CD4-positive, alpha-beta memory T cell (primary cell): ENCODE measurements at regions not wholly inside any gene's neighbourhood (a gene's known extent, or its start where the extent isn't known, plus 50 kb on each side); places are given as distances from the start of the nearest gene placed in this dataset.

Experiments
- CTCF ChIA-PET: fragments of 350-600 bp; sonication (Branson Sonifier 250); formaldehyde crosslinking; loops from one replicate; lab custom pipeline; 2021; ENCODE audit warnings: inconsistent platforms; ENCODE audit not compliant: partially characterized antibody; lab: Charles Lee
- POLR2A ChIA-PET: fragments of 350-600 bp; sonication (Branson Sonifier 250); formaldehyde crosslinking; loops from one replicate; lab custom pipeline; 2021; ENCODE audit not compliant: partially characterized antibody; lab: Charles Lee
- DNase-seq, 5 donors: peaks; one replicate each; pipeline versions ENCODE4 v3.0.0 to v3.0.0-alpha.2; 2020 to 2022; ENCODE audit warnings: mixed read lengths in 1 of 5
- H3K27ac ChIP-seq: one replicate; pipeline ENCODE4 v1.7.0; 2013; ENCODE audit warnings: low read depth, low read length
- H3K27me3 ChIP-seq: 2 replicates; pipeline ENCODE4 v1.7.0; 2013; ENCODE audit warnings: mild to moderate bottlenecking, low read length, moderate library complexity; ENCODE audit not compliant: insufficient read depth
- H3K36me3 ChIP-seq: 2 replicates; pipeline ENCODE4 v1.7.0; 2013; ENCODE audit warnings: mild to moderate bottlenecking, low read length, moderate library complexity; ENCODE audit not compliant: insufficient read depth
- H3K4me1 ChIP-seq: 2 replicates; pipeline ENCODE4 v1.7.0; 2013; ENCODE audit warnings: mild to moderate bottlenecking, low read length, moderate library complexity; ENCODE audit not compliant: insufficient read depth
- H3K4me3 ChIP-seq, 2 donors: one replicate each; pipeline ENCODE4 v1.7.0; 2013; ENCODE audit warnings: low read length in 2 of 2, mild to moderate bottlenecking in 1 of 2
- H3K9me3 ChIP-seq, 2 donors: one replicate each; pipeline ENCODE4 v1.7.0; 2013; ENCODE audit warnings: low read length in 2 of 2, control low read depth in 1 of 2; ENCODE audit not compliant: control insufficient read depth in 1 of 2
- H3K27ac Mint-ChIP-seq, 7 donors: one replicate each; pipeline ENCODE4 v1.8.0; 2020 to 2021; ENCODE audit warnings: mixed read lengths in 7 of 7, mild to moderate bottlenecking in 6 of 7, inconsistent platforms in 3 of 7, moderate library complexity in 3 of 7
- H3K27me3 Mint-ChIP-seq, 2 donors: one replicate each; pipeline ENCODE4 v1.8.0; 2020 to 2021; ENCODE audit warnings: mixed read lengths in 2 of 2
- H3K36me3 Mint-ChIP-seq, 2 donors: one replicate each; pipeline ENCODE4 v1.8.0; 2020 to 2021; ENCODE audit warnings: mixed read lengths in 2 of 2, inconsistent platforms in 1 of 2, mild to moderate bottlenecking in 1 of 2
- H3K4me1 Mint-ChIP-seq, 4 donors: one replicate each; pipeline ENCODE4 v1.8.0; 2020 to 2021; ENCODE audit warnings: mixed read lengths in 4 of 4, mild to moderate bottlenecking in 1 of 4
- H3K4me3 Mint-ChIP-seq, 8 donors: one replicate each; pipeline ENCODE4 v1.8.0; 2020 to 2021; ENCODE audit warnings: mixed read lengths in 8 of 8, mild to moderate bottlenecking in 7 of 8, moderate library complexity in 6 of 8, inconsistent platforms in 3 of 8
- H3K9me3 Mint-ChIP-seq, 8 donors: one replicate each; pipeline ENCODE4 v1.8.0; 2020 to 2021; ENCODE audit warnings: mixed read lengths in 8 of 8, mild to moderate bottlenecking in 5 of 8, inconsistent platforms in 3 of 8, moderate library complexity in 1 of 8
- intact Hi-C: fragments of 100-400 bp; cut with micrococcal nuclease; formaldehyde crosslinking; loops from one replicate; pipeline ENCODE4 v1.15.1; 2023

GRCh38 chr1:208448425-208448824 lies 204.2 kb upstream of the PLXNA2 start:
- H3K36me3 ChIP-seq: no peaks in the 10 kb centered on the region
- ChIA-PET POLR2A (no interaction called here), CTCF (no interaction called here)
- intact Hi-C loops: no loop called here
- peaks cover 12 to 13% of the 10 kb centered on the region in 2 donors for H3K27me3 Mint-ChIP-seq
- H3K9me3 Mint-ChIP-seq: peaks cover 0 to 19% (median 6%) of the 10 kb centered on the region in 8 donors
- H3K27ac Mint-ChIP-seq: no peak overlapping the region
- H3K9me3 ChIP-seq: no peaks in the 10 kb centered on the region
- no peak overlapping the region for H3K27ac ChIP-seq
- DNase-seq: no peak
- no peaks in the 10 kb centered on the region for H3K36me3 Mint-ChIP-seq
- no peak overlapping the region for H3K4me3 Mint-ChIP-seq
- no peaks in the 10 kb centered on the region for H3K4me1 ChIP-seq
- no peaks in the 10 kb centered on the region for H3K27me3 ChIP-seq
- H3K4me1 Mint-ChIP-seq: no peaks in the 10 kb centered on the region
- H3K4me3 ChIP-seq: no peak overlapping the region

GRCh38 chr1:208449951-208450350 lies 205.8 kb upstream of the PLXNA2 start:
- POLR2A ChIA-PET: no interaction called here

GRCh38 chr1:208450958-208451357 lies 206.8 kb upstream of the PLXNA2 start:
- CTCF ChIA-PET: no interaction called here
- no peak for DNase-seq
- no peaks in the 10 kb centered on the region for H3K36me3 Mint-ChIP-seq

More at GRCh38 chr1:208449951-208450350, 205.8 kb upstream of the PLXNA2 start:
- H3K9me3 Mint-ChIP-seq: peaks cover 0 to 11% (median 2%) of the 10 kb centered on the region in 8 donors
- Histone ChIP-seq H3K36me3 (no peaks in the 10 kb centered on the region), H3K27ac (no peak overlapping the region), H3K4me1 (no peaks in the 10 kb centered on the region), H3K27me3 (no peaks in the 10 kb centered on the region), H3K4me3 (no peak overlapping the region), H3K9me3 (no peaks in the 10 kb centered on the region)
- DNase-seq: no peak
- H3K4me3 Mint-ChIP-seq: no peak overlapping the region
- H3K27me3 Mint-ChIP-seq: peaks cover 12 to 13% of the 10 kb centered on the region in 2 donors
- intact Hi-C loops: no loop called here
- no peaks in the 10 kb centered on the region for H3K36me3 Mint-ChIP-seq
- no peaks in the 10 kb centered on the region for H3K4me1 Mint-ChIP-seq
- CTCF ChIA-PET: no interaction called here
- H3K27ac Mint-ChIP-seq: no peak overlapping the region

GRCh38 chr1:208455821-208456220 lies 211.6 kb upstream of the PLXNA2 start:
- Mint-ChIP-seq H3K9me3 (peaks cover 0 to 9% (median 3%) of the 10 kb centered on the region in 8 donors), H3K27me3 (peaks cover 1 to 4% of the 10 kb centered on the region in 2 donors)

More at GRCh38 chr1:208450958-208451357, 206.8 kb upstream of the PLXNA2 start:
- no peak overlapping the region for H3K27ac Mint-ChIP-seq
- H3K36me3 ChIP-seq: no peaks in the 10 kb centered on the region
- peaks cover 12 to 13% of the 10 kb centered on the region in 2 donors for H3K27me3 Mint-ChIP-seq
- POLR2A ChIA-PET: no interaction called here
- intact Hi-C loops: no loop called here
- no peaks in the 10 kb centered on the region for H3K4me1 Mint-ChIP-seq
- no peaks in the 10 kb centered on the region for H3K4me1 ChIP-seq
- H3K9me3 ChIP-seq: no peaks in the 10 kb centered on the region
- H3K27me3 ChIP-seq: no peaks in the 10 kb centered on the region
- peaks cover 0 to 11% (median 2%) of the 10 kb centered on the region in 8 donors for H3K9me3 Mint-ChIP-seq
- no peak overlapping the region for H3K27ac ChIP-seq
- no peak overlapping the region for H3K4me3 Mint-ChIP-seq
- no peak overlapping the region for H3K4me3 ChIP-seq

GRCh38 chr1:208456487-208456886 lies 212.3 kb upstream of the PLXNA2 start:
- Mint-ChIP-seq H3K27me3 (peaks cover 0 to 4% of the 10 kb centered on the region in 2 donors), H3K4me3 (no peak overlapping the region), H3K27ac (no peak overlapping the region), H3K9me3 (peaks cover 0 to 9% (median 3%) of the 10 kb centered on the region in 8 donors), H3K36me3 (no peaks in the 10 kb centered on the region), H3K4me1 (no peaks in the 10 kb centered on the region)
- ChIA-PET POLR2A (no interaction called here), CTCF (no interaction called here)
- H3K4me1 ChIP-seq: no peaks in the 10 kb centered on the region
- no peak overlapping the region for H3K4me3 ChIP-seq
- no peaks in the 10 kb centered on the region for H3K9me3 ChIP-seq
- H3K27ac ChIP-seq: no peak overlapping the region
- intact Hi-C loops: no loop called here
- H3K36me3 ChIP-seq: no peaks in the 10 kb centered on the region
- no peak for DNase-seq
- no peaks in the 10 kb centered on the region for H3K27me3 ChIP-seq

More at GRCh38 chr1:208455821-208456220, 211.6 kb upstream of the PLXNA2 start:
- no peak overlapping the region for H3K4me3 Mint-ChIP-seq
- H3K4me1 Mint-ChIP-seq: no peaks in the 10 kb centered on the region
- no peaks in the 10 kb centered on the region for H3K36me3 Mint-ChIP-seq
- H3K9me3 ChIP-seq: no peaks in the 10 kb centered on the region
- H3K27ac Mint-ChIP-seq: no peak overlapping the region
- no peaks in the 10 kb centered on the region for H3K4me1 ChIP-seq
- no peaks in the 10 kb centered on the region for H3K36me3 ChIP-seq
- ChIA-PET CTCF (no interaction called here), POLR2A (no interaction called here)
- H3K27me3 ChIP-seq: no peaks in the 10 kb centered on the region
- no peak overlapping the region for H3K27ac ChIP-seq
- no peak overlapping the region for H3K4me3 ChIP-seq
- intact Hi-C loops: no loop called here
- no peak for DNase-seq

- intact Hi-C loops: no loop called here
- Mint-ChIP-seq H3K36me3 (no peaks in the 10 kb centered on the region), H3K4me1 (no peaks in the 10 kb centered on the region), H3K27ac (peak overlapping the region in 1 of 7 donors; percentile 36), H3K9me3 (peaks cover 0 to 9% (median 3%) of the 10 kb centered on the region in 8 donors), H3K4me3 (no peak overlapping the region), H3K27me3 (peaks cover 2 to 6% of the 10 kb centered on the region in 2 donors)
- ChIA-PET CTCF (no interaction called here), POLR2A (no interaction called here)
- Histone ChIP-seq H3K9me3 (no peaks in the 10 kb centered on the region), H3K4me3 (no peak overlapping the region), H3K4me1 (no peaks in the 10 kb centered on the region), H3K27ac (no peak overlapping the region), H3K27me3 (no peaks in the 10 kb centered on the region), H3K36me3 (no peaks in the 10 kb centered on the region)
- DNase-seq: no peak
Measured at GRCh38 chr1:208460823-208461222, 216.6 kb upstream of the PLXNA2 start.

GRCh38 chr1:208461680-208462079 lies 217.5 kb upstream of the PLXNA2 start:
- Mint-ChIP-seq H3K36me3 (no peaks in the 10 kb centered on the region), H3K4me1 (no peaks in the 10 kb centered on the region), H3K27ac (no peak overlapping the region), H3K27me3 (peaks cover 2 to 6% of the 10 kb centered on the region in 2 donors), H3K4me3 (no peak overlapping the region), H3K9me3 (peaks cover 0 to 9% (median 3%) of the 10 kb centered on the region in 8 donors)
- intact Hi-C loops: no loop called here
- no peaks in the 10 kb centered on the region for H3K9me3 ChIP-seq
- H3K36me3 ChIP-seq: no peaks in the 10 kb centered on the region
- no peaks in the 10 kb centered on the region for H3K27me3 ChIP-seq
- no peaks in the 10 kb centered on the region for H3K4me1 ChIP-seq
- H3K27ac ChIP-seq: no peak overlapping the region
- H3K4me3 ChIP-seq: no peak overlapping the region
- POLR2A ChIA-PET: no interaction called here
- CTCF ChIA-PET: no interaction called here
- no peak for DNase-seq

- Histone ChIP-seq H3K36me3 (no peaks in the 10 kb centered on the region), H3K4me1 (no peaks in the 10 kb centered on the region), H3K27ac (no peak overlapping the region), H3K4me3 (no peak overlapping the region), H3K27me3 (no peaks in the 10 kb centered on the region), H3K9me3 (no peaks in the 10 kb centered on the region)
- Mint-ChIP-seq H3K4me3 (no peak overlapping the region), H3K27me3 (peaks cover 2 to 4% of the 10 kb centered on the region in 2 donors), H3K4me1 (no peaks in the 10 kb centered on the region), H3K27ac (no peak overlapping the region), H3K9me3 (peaks cover 0 to 4% (median 3%) of the 10 kb centered on the region in 8 donors), H3K36me3 (no peaks in the 10 kb centered on the region)
- no peak for DNase-seq
- ChIA-PET POLR2A (no interaction called here), CTCF (no interaction called here)
- intact Hi-C loops: no loop called here
Measured at GRCh38 chr1:208462761-208463160, 218.6 kb upstream of the PLXNA2 start.
